ENCODE measurements at regions not wholly inside any gene's neighbourhood (a gene's known extent, or its start where the extent isn't known, plus 50 kb on each side); places are given as distances from the start of the nearest gene placed in this dataset.

DNA sequence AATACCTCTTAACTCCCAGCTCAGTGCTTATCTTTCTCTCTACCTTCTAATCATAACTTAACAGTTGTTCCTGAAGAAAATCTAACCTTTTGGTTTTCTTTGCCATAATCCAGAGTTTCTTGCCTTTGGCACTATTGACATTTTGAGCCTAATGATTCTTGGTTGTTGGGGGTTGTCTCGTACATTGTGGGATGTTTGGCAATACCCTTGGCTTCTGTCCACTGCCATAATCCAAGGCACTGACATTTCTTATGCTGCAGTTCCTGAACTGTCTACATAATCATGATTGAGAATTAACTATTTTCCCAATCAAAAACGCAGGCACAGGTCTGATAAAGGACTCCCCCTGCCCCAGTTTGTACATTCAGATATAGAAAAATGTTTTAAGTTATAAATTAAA, 203.2 kb upstream of the MEX3C start:
- no peak for DNase-seq

GRCh38 chr18:51401912-51402311, 204.4 kb upstream of the MEX3C start:
- no peak for DNase-seq

DNA sequence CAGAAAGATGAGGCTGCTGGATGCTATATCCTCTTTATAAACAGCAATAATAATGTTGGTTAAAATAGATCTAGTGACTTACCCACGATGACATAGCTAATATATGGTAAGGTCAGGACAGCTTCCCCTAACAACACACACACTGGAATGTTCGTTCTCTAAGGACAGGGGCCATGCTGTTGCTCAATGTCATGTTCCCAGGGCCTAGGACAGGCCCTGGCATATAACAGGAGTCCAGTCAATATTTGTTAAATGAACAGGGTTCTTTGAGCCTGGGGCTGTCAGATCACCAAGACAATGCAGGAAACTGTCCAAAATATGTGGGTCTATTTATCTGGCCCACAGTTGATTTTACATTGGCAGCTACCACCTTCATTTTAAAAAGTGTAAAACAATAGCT, 207.1 kb upstream of the MEX3C start:
- DNase-seq = no peak

- DNase-seq = no peak
Measured at GRCh38 chr18:51405683-51406477, 208.4 kb upstream of the MEX3C start.

- DNase-seq = no peak
Measured at GRCh38 chr18:51417643-51418483, 220.4 kb upstream of the MEX3C start.

DNA sequence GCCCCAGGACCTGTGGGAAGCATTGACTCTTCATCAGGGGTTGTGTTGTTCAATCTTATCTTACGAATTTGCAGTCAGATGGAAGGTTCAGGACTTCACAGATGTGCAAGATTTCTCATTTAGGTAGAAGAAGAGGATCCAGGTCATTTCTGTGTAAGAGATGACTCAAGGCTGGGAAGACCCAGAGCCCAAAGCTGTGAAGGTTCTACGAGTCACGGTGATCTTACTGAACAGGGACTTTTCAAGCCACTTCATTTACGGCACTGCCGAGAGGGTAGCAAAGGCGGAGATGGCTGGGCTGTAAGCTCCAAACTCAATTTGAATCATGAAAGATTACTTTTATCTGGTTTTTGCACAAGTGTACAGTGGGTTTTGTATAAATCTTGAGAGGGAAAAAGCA, 228.0 kb upstream of the MEX3C start:
- no peak for DNase-seq

- DNase-seq = no peak
Measured at GRCh38 chr18:51425889-51426288, 228.4 kb upstream of the MEX3C start.

- DNase-seq = no peak
Measured at GRCh38 chr18:51426996-51427395, 229.5 kb upstream of the MEX3C start.

GRCh38 chr18:51429644-51430043, 232.2 kb upstream of the MEX3C start:
- no peak for DNase-seq

GRCh38 chr18:51430538-51430937, 233.1 kb upstream of the MEX3C start:
- no peak for DNase-seq

DNA sequence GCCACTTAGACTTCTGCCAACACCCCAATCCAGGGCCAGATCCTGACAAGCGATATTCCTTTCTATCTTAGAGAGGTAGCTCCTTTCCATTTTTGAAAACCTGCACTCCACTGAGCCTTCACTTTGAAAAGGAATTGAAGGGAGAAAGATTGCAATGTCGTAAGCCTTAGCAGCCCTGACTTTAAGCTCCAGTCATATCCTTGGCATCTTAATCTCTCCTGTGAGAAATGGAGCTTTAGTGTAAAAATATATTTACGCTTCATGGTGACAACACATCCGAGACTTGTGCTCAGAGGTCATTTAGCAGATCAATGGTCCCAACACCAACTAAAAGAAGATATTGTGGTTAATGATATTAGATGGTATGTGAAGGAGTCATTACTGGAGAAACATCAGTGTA, 235.8 kb upstream of the MEX3C start:
- no peak for DNase-seq

- DNase-seq = no peak
Measured at GRCh38 chr18:51433881-51434280, 236.4 kb upstream of the MEX3C start.

- DNase-seq = no peak
Measured at GRCh38 chr18:51437280-51438271, 240.1 kb upstream of the MEX3C start.

- DNase-seq = no peak
Measured at GRCh38 chr18:51438797-51439350, 241.4 kb upstream of the MEX3C start.

GRCh38 chr18:51442012-51442411, 244.5 kb upstream of the MEX3C start:
- no peak for DNase-seq

DNA sequence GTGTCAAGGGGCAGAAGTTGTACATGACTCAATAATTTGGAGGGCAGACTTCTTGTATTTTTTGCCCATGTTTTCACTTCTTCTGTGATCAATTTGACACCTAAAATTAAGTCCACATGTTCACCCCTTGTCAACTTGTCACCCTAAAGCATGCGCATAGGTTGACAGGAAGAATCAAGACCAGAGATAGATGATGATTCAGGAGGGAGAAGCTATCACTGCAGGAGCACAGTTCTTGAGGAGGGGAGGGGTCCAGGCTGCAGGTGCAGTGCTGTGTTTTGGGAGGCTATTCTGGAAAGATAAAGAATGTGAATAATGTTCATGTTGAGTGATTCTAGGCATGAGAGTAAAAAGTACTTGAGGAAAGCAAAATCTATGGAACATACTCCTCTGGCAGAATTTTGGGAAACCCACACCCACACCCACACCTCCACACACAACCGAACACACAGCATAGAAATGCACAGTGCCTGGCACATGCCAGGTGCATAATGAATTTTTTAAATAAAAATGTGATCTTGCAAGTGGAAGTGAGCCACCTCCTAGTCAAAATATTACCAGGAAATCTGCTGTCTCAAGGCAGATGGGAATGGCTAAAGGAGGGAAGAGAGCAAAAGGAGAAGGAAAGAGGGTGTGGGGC, 249.2 kb upstream of the MEX3C start:
- DNase-seq = no peak

DNA sequence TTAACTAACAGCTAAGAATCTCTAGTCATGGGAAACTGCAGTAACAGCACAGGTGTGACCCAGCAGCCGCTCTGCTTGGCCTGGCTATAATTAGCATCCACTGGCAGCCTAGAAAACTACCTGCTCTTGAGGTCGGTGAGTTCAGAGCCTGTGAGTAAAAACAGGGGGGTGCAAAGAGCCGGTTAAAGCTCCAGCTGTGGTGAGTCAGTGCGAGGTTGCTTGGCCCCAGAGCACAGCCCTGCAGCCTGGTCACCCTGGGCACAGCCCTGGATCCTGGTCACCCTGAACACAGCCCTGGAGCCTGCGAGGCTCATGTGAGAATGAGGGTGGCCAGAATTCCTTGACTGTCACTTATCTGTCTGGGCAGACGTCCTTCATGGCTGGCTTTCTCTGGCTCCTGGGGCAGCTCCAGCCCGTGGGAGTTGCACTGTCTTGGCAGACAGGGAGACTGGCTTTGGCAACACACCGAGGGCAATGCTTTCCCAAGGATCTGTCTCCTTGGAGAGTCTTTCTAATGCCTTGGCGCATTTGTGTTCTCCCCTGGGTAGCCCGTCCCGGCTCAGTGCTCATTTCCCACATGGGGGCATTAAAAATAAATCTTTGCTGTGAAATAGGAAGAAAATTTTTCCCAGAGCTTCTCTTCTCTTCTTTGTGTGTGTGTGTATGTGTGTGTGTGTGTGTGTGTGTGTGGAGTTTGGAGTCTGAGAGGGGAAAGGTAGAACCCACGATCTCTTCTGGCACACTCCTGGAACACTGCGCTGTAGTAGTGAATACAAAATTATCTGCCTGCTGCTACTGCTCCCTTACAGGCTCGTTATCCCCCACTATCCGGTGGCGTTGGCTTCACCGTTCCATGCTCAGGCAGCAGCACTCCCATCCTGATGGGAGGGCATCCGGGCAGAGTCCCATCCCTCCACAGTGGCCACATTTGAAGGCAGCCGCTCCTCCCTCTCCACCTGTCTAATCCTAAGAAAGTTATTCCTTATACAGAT, 250.2 kb upstream of the MEX3C start:
- no peak for DNase-seq

GRCh38 chr18:51448949-51449348, 251.5 kb upstream of the MEX3C start:
- DNase-seq = no peak

GRCh38 chr18:51453594-51453993, 256.1 kb upstream of the MEX3C start:
- DNase-seq = no peak

GRCh38 chr18:51458861-51459260, 261.4 kb upstream of the MEX3C start:
- no peak for DNase-seq

GRCh38 chr18:51461956-51462355, 264.5 kb upstream of the MEX3C start:
- DNase-seq = no peak

Data from CD4-positive, alpha-beta T cell treated with Interleukin-1 beta for 1 hour (primary cell).